HG02588 (cell line): ENCODE measurements at regions not wholly inside any gene's neighbourhood (a gene's known extent, or its start where the extent isn't known, plus 50 kb on each side); places are given as distances from the start of the nearest gene placed in this dataset.

ENCODE experiments used
- ATAC-seq: cut with Tn5 transposase; IDR thresholded peaks from one replicate; pipeline ENCODE4 v1.9.1; 2021; ENCODE audit warnings: mild to moderate bottlenecking, moderate library complexity; ENCODE audit not compliant: unreplicated experiment

- no peak for ATAC-seq
These were observed 196.4 kb upstream of the FOXN3 start for GRCh38 chr14:89613260-89614008.

DNA sequence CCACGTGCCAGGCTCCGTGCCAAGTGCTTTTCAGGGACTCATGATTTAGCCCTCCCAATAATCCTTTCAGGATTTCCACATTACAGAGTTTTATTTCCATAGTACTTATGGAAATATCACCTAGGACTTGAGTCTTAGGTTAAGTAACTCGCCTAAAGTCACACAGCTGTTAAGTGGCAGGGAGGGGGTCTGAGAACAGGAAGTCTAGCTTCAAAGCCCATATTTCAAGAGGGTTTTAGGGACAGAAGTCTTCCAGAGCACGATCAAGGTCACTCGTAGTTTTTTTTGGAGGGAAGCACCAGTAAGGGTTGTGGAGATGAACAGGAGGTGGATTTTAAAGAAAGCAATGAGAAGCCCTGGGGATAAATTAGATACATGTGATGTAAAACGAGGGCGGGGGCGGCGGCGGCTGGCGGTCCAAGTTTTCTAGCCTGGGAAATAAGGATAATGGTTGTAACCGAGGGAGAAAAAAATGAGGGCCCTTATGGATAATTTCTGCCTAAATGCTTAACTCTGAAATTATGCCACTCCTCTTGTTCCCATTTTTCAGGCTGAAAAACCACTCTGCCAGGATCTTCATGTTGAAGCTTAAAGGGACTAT is 192.6 kb upstream of the FOXN3 start:
- ATAC-seq: no peak

DNA sequence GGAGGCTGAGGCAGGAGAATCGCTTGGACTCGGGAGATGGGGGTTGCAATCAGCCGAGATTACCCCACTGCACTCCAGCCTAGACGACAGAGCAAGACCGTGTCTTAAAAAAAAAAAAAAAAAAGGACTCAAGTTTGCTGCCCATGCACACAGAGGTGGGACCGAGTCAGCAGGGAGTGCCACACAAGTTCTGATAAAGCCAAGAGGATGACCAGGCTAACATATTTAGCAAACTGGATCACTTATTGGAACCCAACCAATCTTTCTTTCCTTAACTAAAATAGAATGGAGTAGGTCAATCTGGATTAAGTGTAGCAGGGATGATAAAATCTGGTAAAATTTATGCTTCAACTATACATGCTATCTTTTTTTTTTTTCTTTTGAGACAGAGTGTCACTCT is 190.4 kb upstream of the FOXN3 start:
- no peak for ATAC-seq

DNA sequence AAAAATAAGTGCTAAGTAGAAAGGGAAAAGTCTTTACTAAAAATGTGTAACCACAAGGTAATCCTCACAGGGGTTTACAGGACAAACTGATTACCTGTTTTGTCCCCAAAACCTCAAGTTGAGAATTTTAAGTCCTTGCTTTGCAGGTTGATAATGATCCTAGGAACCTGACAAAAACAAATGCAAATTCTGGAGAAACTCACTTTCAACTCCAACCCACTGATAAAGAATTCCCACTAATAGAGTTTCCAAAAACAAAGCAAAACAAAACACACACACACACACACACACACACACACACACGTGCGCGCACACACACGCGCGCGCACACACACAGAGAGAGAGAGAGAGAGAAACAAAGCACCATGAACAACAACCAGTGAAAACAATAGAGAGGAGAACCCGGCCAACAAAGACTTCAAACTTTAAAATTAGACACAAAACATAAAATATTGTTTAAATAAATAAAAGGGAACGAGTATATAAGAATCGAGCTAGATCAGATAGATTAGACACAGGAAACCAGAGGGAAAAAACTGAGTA is 187.0 kb upstream of the FOXN3 start:
- no peak for ATAC-seq

DNA sequence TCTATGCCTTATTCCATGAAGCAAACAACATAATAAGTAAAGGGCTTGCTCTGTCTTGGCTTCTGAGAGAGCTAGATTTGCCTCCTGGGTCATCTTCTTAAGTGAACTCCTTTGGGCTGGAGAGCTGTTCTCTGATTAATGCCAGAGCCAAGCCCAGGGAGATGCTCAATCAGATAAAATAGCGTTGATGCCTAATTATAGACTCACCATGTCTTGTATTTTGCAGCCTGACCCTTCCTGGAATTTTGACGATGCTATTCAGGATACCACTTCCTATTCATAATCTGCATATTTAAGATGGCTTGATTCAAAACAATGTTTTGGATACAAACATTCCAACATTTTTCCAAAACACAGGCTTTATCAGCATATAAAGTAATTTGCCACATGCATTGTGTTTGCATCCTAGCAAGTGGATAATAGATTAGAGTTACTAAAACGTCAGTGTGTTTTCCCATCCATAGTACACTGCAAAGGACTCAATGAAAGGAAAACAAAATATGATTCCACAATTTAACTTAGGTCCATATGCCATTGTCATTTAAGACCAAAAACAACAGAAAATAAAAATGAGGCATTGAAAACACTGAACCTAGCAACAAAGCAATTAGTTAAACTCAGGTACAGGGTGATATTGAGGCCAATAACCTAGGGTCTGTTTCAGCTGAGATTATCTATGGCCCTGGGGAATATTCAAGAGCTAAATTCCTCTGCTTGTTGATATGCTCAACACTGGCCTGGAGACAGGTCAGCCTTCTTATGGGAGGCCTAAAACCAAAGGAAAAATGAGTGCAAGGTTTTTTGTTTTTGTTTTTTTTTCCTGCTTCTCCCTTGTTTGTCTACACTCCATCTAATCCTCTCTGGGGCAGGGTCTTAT is 184.2 kb upstream of the FOXN3 start:
- ATAC-seq: no peak

DNA sequence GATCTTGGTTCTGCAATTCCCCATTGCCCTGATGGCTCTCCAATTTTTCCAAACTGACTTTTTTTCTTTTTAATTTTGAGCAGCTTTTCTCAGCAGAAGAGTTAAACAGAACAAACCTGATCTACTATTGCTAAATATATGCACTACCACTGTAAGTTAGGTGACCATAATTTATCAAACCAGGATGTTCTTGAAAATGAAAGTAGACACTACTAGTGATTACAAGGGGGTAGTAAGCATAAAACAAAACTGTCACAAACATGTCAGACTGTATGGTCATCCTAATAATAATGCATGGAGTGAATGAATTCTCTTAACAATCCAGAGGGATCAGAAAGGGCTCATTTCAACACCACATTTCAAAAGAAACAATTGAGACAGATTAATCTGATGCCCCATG is 183.0 kb upstream of the FOXN3 start:
- ATAC-seq: no peak

- no peak for ATAC-seq
These were observed 181.6 kb upstream of the FOXN3 start for GRCh38 chr14:89598548-89599186.

DNA sequence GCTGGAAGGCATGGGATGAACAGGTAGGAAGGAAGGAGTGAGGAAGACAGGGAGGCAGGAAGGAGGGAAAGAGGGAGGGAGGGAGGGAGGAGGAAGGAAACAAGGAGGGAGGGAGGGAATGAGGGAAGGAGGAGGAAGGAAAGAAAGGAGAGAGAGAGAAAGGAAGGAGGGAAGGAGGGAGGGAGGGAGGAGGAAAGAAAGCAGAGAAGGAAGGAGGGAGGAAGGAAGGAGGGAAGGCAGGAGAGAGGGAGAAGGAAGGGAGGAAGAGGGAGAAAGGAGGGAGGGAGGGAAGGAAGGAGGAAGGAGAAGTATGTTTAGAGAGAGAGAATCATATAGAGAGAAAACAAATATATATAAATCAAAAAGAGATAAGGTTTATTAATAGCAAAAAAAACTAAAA is 175.9 kb upstream of the FOXN3 start:
- no peak for ATAC-seq

DNA sequence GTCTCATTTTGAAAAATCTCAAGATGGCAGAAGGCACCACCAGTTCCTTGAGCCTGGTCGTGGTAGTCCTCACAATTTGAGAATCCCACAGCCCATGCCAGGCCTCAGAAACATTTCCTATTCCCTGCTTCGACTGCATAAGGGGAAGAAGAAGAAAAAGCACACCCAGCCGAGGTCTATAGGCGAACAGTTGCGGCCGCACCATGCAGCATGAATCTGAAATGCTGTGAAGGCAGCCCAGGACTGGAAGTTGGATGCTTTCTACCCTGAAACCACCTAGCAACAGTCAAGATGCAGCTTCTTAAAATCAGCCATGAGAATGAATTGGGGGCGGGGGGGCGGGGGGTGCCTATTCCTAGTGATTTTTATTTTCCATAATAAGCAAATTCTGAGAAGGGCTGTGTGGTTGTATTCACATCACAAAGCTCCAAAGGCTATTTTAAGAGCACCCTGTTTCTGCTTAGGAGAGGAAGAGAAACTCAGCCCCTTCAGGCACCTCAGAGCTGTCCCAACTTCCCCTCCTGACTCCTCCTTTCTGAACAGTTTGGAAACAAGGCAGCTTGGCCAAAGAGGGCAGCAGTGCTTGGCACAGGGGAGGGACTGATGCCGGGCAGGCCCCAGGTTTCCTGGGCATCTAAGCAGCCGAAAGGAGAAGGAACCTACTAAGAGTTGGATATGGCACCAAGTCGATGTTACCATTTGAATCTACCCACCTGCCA is 172.5 kb upstream of the FOXN3 start:
- ATAC-seq: no peak

GRCh38 chr14:89588840-89589296 is 171.8 kb upstream of the FOXN3 start:
- ATAC-seq: no peak

- no peak for ATAC-seq
These were observed 171.0 kb upstream of the FOXN3 start for GRCh38 chr14:89588016-89588415.

DNA sequence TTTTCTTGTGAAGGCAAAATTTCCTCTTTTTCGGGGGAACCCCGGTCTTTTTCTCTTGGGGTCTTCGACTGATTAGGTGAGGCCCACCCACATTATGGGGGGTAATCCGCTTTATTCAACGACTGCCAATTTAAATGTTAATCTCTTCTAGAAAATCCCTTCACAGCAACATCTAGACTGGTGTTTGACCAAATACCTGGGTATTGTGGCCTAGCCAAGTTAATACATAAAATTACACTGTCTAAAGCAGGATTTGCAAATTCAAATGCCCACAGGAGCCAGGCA is 170.0 kb upstream of the FOXN3 start:
- no peak for ATAC-seq

DNA sequence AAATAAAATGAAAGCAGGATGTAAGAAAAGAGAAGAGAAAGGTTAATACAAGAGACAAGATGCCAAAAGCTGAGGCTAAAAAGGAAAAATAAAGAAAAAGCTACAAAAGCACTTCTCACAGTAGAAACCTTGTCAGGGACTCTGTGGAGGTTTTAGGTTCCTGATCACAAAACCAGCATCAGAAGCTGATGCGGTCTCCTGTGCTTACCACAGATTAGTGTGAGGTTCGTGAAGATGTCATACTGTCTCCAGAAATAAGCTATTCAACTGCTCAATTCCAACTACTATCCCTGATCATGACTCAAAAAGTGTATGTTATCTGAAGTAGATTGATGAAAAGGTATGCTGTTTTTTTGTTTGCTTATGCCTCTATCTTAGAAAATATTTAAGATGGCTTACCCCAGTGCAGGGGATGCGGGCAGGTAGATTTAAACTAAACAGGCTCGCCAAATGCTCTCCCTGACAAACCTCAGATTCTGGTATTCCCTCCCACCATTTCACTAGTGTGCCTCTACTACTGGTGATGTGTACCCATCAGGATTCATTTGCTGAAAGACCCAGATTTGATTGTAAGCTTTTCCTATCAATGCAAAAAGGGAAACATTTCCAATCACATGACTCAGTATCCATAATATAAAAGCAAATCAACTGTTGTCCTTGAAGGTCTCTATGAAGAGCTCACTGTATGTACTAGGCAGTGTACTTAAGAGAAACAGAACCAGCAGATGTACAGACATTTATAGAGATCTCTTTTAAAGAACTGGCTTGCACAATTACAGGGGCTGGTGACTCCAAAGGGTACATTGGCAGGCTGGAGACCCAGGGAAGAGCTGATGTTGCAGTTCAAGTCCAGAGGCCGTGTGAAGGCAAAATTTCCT is 169.5 kb upstream of the FOXN3 start:
- ATAC-seq: no peak

DNA sequence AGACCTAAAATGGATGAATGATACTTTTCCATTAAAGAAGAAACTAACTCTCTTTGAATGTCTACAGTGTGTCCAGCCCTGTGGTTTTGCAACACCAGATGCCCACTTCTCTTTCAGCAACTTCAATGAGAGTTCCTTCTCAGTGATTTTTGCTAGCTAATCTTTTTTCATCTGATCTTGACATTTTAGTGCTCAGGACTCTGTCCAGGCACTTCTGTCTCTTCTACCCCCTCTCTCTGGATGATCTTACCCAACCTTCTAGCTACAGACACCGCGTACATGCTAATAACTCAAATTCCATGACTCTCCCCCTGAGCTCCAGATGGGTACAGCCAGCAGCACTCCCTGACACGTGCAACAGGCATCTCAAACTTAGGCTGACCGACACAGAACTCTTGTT is 161.1 kb upstream of the FOXN3 start:
- no peak for ATAC-seq

- ATAC-seq: no peak
These were observed 159.9 kb upstream of the FOXN3 start for GRCh38 chr14:89576960-89577359.

- ATAC-seq: no peak
These were observed 159.3 kb upstream of the FOXN3 start for GRCh38 chr14:89576145-89576927.

GRCh38 chr14:89575386-89576061 is 158.5 kb upstream of the FOXN3 start:
- no peak for ATAC-seq

DNA sequence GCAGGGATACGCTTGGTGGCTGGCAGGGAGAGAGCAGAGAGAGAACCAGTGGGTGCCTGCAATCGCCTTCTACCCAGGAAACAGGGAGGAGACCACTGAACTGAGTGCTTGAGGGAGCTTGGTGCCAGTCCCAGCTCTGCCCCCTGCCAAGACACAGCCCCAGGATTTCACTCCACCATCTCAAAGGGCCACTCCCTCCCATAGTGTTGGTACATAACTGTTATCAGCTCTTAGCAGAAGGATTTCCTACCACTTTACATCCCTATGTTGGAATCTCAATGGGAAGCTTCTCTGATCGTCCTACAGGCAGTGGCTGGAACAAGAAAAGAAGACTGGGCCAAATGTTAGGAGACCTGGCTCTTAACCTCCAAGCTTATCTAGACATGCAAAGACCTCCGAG is 157.4 kb upstream of the FOXN3 start:
- no peak for ATAC-seq

- ATAC-seq: no peak
These were observed 156.3 kb upstream of the FOXN3 start for GRCh38 chr14:89573399-89573657.
